OCI-LY1 (cell line): ENCODE measurements at regions not wholly inside any gene's neighbourhood (a gene's known extent, or its start where the extent isn't known, plus 50 kb on each side); places are given as distances from the start of the nearest gene placed in this dataset.

Source experiments
- EZH2 ChIP-seq: fragments of 200-600 bp; sonication (generic), shearing (Covaris generic); IDR thresholded peaks from 2 replicates; pipeline ENCODE4 v1.8.0; 2017; ENCODE audit warnings: borderline replicate concordance, mixed run types, mild to moderate bottlenecking, antibody characterized with exemption, low read length, moderate library complexity, mixed read lengths
- TF ChIP-seq, protein P1 (sequence below): fragments of 200-600 bp; sonication (generic), shearing (Covaris generic); IDR thresholded peaks from 2 replicates; pipeline ENCODE4 v1.5.1; 2017; ENCODE audit warnings: mild to moderate bottlenecking, antibody characterized with exemption, low read length, moderate library complexity, mixed read lengths

DNA sequence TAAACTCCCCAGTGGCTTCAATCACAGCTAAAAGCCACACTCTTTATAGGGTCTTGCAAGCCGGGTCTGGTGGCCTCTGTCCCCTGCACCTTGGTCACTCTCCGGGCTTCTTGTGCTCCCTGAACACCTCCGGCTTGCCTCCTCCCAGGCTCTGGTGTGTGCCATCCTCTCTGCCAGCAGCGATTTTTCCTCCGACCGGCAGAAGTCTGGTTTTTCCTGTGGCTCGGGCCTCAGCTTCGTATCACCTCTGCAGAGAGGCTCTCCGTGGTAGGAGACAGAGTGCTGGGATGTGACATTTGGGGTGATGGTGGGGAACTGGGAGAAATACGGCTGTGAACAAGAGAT lies 58.8 kb upstream of the HPCAL1 start:
- TF ChIP-seq, protein P1, sequence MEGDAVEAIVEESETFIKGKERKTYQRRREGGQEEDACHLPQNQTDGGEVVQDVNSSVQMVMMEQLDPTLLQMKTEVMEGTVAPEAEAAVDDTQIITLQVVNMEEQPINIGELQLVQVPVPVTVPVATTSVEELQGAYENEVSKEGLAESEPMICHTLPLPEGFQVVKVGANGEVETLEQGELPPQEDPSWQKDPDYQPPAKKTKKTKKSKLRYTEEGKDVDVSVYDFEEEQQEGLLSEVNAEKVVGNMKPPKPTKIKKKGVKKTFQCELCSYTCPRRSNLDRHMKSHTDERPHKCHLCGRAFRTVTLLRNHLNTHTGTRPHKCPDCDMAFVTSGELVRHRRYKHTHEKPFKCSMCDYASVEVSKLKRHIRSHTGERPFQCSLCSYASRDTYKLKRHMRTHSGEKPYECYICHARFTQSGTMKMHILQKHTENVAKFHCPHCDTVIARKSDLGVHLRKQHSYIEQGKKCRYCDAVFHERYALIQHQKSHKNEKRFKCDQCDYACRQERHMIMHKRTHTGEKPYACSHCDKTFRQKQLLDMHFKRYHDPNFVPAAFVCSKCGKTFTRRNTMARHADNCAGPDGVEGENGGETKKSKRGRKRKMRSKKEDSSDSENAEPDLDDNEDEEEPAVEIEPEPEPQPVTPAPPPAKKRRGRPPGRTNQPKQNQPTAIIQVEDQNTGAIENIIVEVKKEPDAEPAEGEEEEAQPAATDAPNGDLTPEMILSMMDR, result no peak
- TF ChIP-seq EZH2, result no peak
